HG03520 (cell line): ENCODE measurements at regions not wholly inside any gene's neighbourhood (a gene's known extent, or its start where the extent isn't known, plus 50 kb on each side); places are given as distances from the start of the nearest gene placed in this dataset.

ENCODE experiments used
- ATAC-seq: cut with Tn5 transposase; IDR thresholded peaks from one replicate; pipeline ENCODE4 v1.9.1; 2021; ENCODE audit warnings: mild to moderate bottlenecking, moderate library complexity; ENCODE audit not compliant: unreplicated experiment

- ATAC-seq, result no peak
Measured at GRCh38 chr6:8277769-8278168, 157.6 kb downstream of the SLC35B3 start.

DNA sequence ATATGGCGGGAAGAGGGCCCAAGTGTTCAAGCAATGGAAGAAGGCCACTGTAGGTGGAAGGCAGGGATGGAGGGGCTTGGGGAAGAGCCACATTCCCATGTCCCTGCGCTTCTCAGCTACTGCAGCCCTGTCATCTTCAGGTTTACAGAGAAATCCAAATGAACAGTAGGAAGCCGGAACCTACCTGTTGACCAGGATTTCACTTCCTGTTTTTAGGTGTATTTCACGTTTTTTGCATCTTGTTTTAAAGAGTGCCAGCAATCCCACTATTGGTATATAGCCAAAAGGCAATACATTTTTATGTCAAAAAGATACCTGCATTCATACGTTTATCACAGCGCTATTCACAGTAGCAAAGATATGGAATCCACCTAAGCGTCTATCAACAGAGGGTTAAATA is 159.2 kb downstream of the SLC35B3 start:
- ATAC-seq, result no peak

GRCh38 chr6:8275667-8276066 is 159.7 kb downstream of the SLC35B3 start:
- no peak for ATAC-seq

- ATAC-seq, result no peak
Measured at GRCh38 chr6:8274226-8274625, 161.1 kb downstream of the SLC35B3 start.

- ATAC-seq, result no peak
Measured at GRCh38 chr6:8269872-8270454, 165.4 kb downstream of the SLC35B3 start.

DNA sequence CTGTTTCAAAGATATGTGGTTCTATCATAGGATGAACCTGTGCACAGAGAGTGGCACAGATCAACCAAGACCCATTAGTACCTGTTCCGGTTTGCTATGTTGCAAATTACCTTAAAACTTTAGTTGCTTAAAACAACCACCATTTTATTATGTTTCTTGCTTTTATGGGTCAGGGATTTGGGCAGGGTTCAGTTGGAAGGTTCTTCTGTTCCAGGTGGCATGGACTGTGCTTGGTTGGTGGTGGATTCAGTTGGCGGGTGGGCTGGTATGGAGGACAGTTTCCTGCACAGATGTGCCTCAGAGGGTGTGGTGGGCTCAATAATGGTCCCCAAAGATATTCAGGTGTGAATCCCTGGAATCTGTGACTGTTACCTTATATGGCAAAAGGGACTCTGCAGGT is 166.3 kb downstream of the SLC35B3 start:
- no peak for ATAC-seq

- no peak for ATAC-seq
Measured at GRCh38 chr6:8268606-8269005, 166.3 kb upstream of the EEF1E1 start.

DNA sequence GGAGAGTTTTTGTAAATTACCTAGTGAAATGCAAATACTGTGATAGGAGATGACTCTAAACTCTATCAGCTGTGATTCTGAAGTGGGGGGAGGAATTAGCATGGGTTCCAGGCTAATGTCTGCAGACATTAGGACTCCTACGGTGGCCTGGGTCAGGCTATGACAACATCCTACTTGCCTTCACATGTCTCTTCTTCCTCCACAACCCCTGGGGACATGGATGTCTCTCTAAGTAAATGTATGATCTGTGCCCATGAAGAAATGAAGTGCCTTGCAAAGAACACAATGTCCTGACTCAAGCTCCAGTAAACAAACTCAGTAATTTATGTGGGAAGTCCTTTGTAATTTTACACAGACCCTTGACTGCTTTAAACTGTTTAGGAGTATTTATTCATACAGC is 165.8 kb upstream of the EEF1E1 start:
- no peak for ATAC-seq

- ATAC-seq, result no peak
Measured at GRCh38 chr6:8260610-8261009, 158.3 kb upstream of the EEF1E1 start.

GRCh38 chr6:8246403-8246802 is 144.1 kb upstream of the EEF1E1 start:
- no peak for ATAC-seq

DNA sequence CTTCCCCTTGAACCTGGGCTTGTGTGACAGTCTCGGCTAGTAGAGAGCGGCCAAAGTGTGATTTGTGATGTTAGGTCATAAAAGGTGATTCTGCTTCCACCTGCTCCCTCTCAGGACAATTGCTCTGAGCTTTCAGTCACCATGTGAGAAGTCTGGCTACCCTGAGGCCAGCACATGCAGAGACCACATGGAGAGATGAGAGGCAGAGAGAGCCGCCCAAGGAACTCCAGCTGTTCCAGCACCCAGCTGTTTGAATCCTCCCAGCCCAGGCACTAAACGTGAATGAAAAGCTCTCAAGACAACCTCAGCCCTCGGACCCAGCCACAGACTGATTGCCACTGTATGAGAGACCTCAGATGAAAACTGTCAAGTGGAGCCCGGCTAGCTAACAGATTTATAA is 143.4 kb upstream of the EEF1E1 start:
- no peak for ATAC-seq

- ATAC-seq, result no peak
Measured at GRCh38 chr6:8243475-8243874, 141.1 kb upstream of the EEF1E1 start.

- no peak for ATAC-seq
Measured at GRCh38 chr6:8242885-8243284, 140.5 kb upstream of the EEF1E1 start.

- no peak for ATAC-seq
Measured at GRCh38 chr6:8240301-8240700, 138.0 kb upstream of the EEF1E1 start.

- no peak for ATAC-seq
Measured at GRCh38 chr6:8238773-8239683, 136.7 kb upstream of the EEF1E1 start.

GRCh38 chr6:8237668-8238067 is 135.3 kb upstream of the EEF1E1 start:
- no peak for ATAC-seq

- no peak for ATAC-seq
Measured at GRCh38 chr6:8236956-8237355, 134.6 kb upstream of the EEF1E1 start.

DNA sequence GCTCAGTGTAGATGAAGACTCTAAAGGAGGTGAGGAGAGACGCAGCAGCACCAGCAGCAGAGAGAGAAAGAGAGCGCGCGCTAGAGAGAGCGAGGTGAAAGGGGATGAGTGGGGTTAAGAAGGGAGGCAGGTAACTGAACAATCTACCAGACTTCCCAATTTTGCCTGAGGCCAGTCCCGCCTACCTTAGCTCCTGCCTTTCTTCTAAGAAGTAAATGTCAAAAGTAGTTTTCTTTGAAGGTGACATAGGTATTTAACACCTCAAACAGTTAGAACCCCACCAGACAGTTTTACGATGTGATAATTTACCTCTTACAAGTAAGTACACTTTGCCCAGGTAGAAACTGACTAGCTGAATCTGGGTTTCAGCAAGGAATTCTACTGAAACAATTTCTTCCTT is 132.0 kb upstream of the EEF1E1 start:
- no peak for ATAC-seq

DNA sequence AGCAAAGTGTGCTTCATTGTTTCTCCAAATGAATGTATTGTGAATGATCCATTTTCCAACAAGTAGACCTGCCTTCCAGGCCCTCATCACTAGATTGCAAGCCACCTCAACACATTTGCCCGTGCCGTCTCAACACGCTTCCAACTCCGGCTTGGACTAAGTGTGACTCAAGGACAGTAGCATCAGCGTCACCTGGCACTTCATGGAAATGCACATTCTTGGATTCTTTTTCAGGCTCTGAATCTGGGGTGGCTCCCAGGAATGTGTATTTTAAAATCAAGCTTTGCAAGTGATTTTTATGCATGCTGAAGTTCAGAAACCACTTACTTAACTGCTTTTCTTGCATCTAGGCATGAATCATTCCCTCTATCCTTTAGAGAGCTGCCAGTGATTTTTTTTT is 129.6 kb upstream of the EEF1E1 start:
- ATAC-seq, result no peak

- no peak for ATAC-seq
Measured at GRCh38 chr6:8229915-8230756, 127.8 kb upstream of the EEF1E1 start.

GRCh38 chr6:8225113-8225512 is 122.8 kb upstream of the EEF1E1 start:
- no peak for ATAC-seq

DNA sequence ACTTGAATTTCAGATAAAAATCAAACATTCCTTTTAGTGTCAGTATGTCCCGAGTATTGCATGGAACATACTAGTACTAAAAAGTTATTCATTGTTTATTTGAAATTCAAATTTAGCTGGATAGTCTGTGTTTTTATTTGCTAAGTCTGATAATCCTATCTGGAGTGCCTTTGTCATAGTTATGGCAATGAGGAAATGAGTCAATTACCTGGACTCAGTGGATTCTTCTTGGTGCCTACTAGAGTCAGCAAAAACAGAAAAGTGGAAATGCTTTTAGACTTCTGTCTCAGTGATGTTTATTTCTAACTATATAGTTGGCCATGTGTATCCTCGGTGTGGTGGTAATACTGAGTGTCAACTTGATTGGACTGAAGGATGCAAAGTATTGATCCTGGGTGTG is 121.3 kb upstream of the EEF1E1 start:
- no peak for ATAC-seq
